HL-60 (cell line): ENCODE measurements at regions not wholly inside any gene's neighbourhood (a gene's known extent, or its start where the extent isn't known, plus 50 kb on each side); places are given as distances from the start of the nearest gene placed in this dataset.

Source experiments
- DNase-seq, 2 experiments: peaks; one replicate each; pipeline ENCODE4 v3.0.0-alpha.2; 2010 to 2020; ENCODE audit warnings: low read depth in 1 of 2, low spot score in 1 of 2
- H3K27ac ChIP-seq: fragments of 250-450 bp; sonication (Bioruptor Pico); replicated peaks from 2 replicates; pipeline ENCODE4 v1.5.1; 2020; ENCODE audit warnings: mild to moderate bottlenecking, moderate library complexity
- H3K27me3 ChIP-seq: fragments of 250-450 bp; sonication (Bioruptor Pico); 2 replicates; pipeline ENCODE4 v1.5.1; 2021; ENCODE audit warnings: mild to moderate bottlenecking, moderate library complexity; ENCODE audit not compliant: insufficient read depth, poor library complexity, severe bottlenecking
- H3K4me3 ChIP-seq: replicated peaks from 2 replicates; pipeline ENCODE4 v1.5.1; 2011; ENCODE audit warnings: mild to moderate bottlenecking, control low read depth, low read length; ENCODE audit not compliant: insufficient read depth
- CTCF ChIP-seq: IDR thresholded peaks from one replicate; pipeline ENCODE4 v1.5.1; 2011; ENCODE audit warnings: low read length, control low read depth, inconsistent platforms; ENCODE audit not compliant: insufficient read depth
- GABPA ChIP-seq: IDR thresholded peaks from 2 replicates; pipeline ENCODE4 v1.6.1; 2012; ENCODE audit warnings: low read depth
- POLR2AphosphoS5 ChIP-seq: IDR thresholded peaks from 2 replicates; pipeline ENCODE4 v1.6.1; 2012; ENCODE audit warnings: low read depth
- REST ChIP-seq: IDR thresholded peaks from 2 replicates; pipeline ENCODE4 v1.6.1; 2012; ENCODE audit warnings: low read depth; ENCODE audit not compliant: insufficient replicate concordance
- SPI1 ChIP-seq: IDR thresholded peaks from 2 replicates; pipeline ENCODE4 v1.6.1; 2012; ENCODE audit warnings: low read depth, mild to moderate bottlenecking, borderline replicate concordance

GRCh38 chr15:39213385-39213840, 367.5 kb upstream of the THBS1 start:
- no peak for DNase-seq
- no peak overlapping the region for H3K27ac ChIP-seq
- peaks cover 2% of the 10 kb centered on the region for H3K27me3 ChIP-seq
- TF ChIP-seq REST, result no peak
- TF ChIP-seq POLR2AphosphoS5, result no peak
- TF ChIP-seq GABPA, result no peak
- no peak for TF ChIP-seq SPI1
- TF ChIP-seq CTCF, result no peak
- no peak overlapping the region for H3K4me3 ChIP-seq

GRCh38 chr15:39215015-39215414, 365.9 kb upstream of the THBS1 start:
- Histone ChIP-seq H3K27ac (no peak overlapping the region), H3K27me3 (peaks cover 2% of the 10 kb centered on the region), H3K4me3 (no peak overlapping the region)
- DNase-seq, result no peak
- TF ChIP-seq GABPA (no peak), CTCF (no peak), POLR2AphosphoS5 (no peak), REST (no peak), SPI1 (no peak)

GRCh38 chr15:39216816-39217215, 364.1 kb upstream of the THBS1 start:
- no peak overlapping the region for H3K4me3 ChIP-seq
- no peak overlapping the region for H3K27ac ChIP-seq
- H3K27me3 ChIP-seq, result peaks cover 2% of the 10 kb centered on the region
- TF ChIP-seq SPI1, result no peak
- no peak for TF ChIP-seq POLR2AphosphoS5
- no peak for TF ChIP-seq CTCF
- DNase-seq, result no peak

- DNase-seq, result no peak
- H3K27ac ChIP-seq, result no peak overlapping the region
- TF ChIP-seq CTCF, result no peak
- H3K27me3 ChIP-seq, result peaks cover 2% of the 10 kb centered on the region
- H3K4me3 ChIP-seq, result no peak overlapping the region
Measured at GRCh38 chr15:39219608-39220007, 361.3 kb upstream of the THBS1 start.
